HG02642 (cell line): ENCODE measurements at regions not wholly inside any gene's neighbourhood (a gene's known extent, or its start where the extent isn't known, plus 50 kb on each side); places are given as distances from the start of the nearest gene placed in this dataset.

Source experiments
- ATAC-seq: cut with Tn5 transposase; IDR thresholded peaks from one replicate; pipeline ENCODE4 v1.9.1; 2021; ENCODE audit warnings: mild to moderate bottlenecking; ENCODE audit not compliant: unreplicated experiment, poor library complexity

- no peak for ATAC-seq
Measured at GRCh38 chr4:116877069-116877468, 208.3 kb downstream of the TRAM1L1 start.

DNA sequence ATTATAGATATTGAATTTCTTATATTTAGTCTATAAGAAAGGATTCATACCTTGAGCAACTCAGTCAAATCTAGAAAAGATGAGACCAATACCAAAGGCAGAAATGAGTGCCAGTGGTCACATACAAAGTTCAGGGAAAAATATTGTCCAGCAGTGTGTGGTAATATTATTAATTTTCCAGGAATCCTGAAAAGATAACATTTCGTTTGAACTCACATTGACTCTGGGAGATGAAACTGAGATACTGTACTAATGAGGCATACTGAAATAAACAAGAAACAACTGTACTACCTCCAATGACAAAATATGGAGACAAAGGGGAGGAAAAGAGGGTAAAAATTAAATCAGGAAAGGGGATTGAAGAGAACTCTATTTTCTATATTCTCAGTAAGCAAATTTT lies 212.4 kb downstream of the TRAM1L1 start:
- no peak for ATAC-seq

DNA sequence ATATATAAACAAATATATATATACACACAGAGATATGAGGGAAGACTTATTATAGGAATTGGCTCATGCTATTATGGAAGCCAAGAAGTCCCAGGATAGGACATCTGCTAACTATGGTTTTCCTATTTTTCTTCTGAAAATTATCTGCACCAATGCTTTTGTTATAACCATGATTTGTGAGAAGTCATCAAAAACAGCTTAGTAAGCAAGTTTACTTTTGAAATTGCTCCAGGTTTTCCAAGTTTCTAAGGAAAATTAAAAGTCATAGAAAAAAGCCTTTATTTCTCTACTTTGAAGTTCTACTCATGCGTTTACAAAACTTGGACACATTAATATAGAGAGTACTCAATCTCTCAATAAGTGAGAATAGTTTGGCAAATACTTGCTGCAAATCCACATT lies 213.1 kb downstream of the TRAM1L1 start:
- no peak for ATAC-seq

- ATAC-seq = no peak
Measured at GRCh38 chr4:116870686-116871085, 214.7 kb downstream of the TRAM1L1 start.

DNA sequence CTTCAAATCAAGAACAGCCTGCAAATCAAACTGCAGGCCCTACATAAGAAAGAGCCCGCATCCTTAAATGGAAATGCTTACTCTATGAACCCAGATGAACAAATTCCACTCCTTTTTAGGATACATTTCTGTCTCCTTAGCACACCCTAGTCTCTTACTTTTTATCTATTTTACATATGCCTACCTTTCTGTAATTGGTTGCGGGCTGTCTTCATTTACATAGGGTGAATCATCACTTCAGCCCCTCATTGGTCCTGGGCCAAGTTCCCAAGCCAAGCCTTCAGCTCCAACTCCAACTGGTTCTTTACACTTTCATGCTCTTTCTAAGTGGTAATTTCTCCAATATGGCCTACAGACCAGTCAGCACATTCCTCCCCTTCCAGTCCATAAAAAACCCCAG lies 219.3 kb downstream of the TRAM1L1 start:
- no peak for ATAC-seq

GRCh38 chr4:116862592-116862991 lies 222.8 kb downstream of the TRAM1L1 start:
- ATAC-seq = no peak

DNA sequence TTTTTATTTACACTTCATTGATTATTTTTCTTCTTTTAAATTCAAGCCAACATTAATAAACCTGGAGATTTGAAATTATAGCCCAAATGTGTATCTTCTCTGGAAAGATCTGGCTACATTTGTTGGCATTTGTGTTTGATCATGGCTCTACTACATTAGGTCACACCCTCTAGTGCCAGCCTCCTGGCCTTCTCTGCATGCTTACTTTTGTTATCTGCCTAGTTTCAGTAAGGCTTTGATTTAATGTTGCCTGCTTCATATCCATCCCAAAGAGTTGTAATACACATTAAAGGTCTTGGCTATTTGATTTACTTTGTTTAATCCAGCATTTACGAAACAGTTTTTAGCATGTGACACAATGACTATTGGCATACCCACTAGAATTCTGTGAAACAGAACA lies 224.5 kb downstream of the TRAM1L1 start:
- no peak for ATAC-seq

- ATAC-seq = no peak
Measured at GRCh38 chr4:116849620-116850019, 235.8 kb downstream of the TRAM1L1 start.

DNA sequence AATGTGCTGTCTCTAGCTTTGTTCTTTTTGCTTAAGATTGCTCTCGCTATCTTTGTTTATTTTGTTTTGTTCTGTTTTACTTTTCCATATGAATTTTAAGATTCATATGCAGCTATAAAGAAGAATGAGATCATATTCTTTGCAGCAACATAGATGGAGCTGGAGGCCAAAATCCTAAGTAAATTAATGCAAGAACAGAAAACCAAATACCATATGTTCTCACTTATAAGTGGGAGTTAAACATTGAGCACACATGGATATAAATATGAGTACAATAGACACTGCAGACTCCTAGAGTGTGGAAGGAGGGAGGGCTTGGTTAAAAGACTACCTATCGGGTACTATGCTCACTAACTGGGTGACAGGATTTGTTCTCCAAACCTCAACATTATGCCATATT lies 237.8 kb downstream of the TRAM1L1 start:
- ATAC-seq = no peak

GRCh38 chr4:116839826-116840225 lies 245.6 kb downstream of the TRAM1L1 start:
- ATAC-seq = no peak

DNA sequence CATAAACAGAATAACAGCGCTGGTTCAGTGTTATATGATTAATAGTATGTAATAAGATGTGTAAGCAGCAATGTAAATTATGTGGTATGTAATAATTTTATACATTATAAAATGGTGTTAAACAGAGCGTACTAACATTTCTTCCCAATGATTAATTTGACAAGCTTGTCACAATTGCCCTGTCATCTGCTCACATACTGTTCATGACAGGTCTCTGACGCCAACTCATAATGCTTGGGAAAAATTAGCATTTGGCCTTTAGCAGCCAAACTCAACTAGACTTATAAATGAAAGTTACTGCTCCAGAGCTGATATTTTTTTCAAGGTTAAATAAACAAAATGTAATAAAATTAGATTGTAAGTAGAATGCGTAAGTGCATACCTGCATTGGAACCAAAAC lies 246.8 kb downstream of the TRAM1L1 start:
- no peak for ATAC-seq

- ATAC-seq = no peak
Measured at GRCh38 chr4:116829187-116829586, 256.2 kb downstream of the TRAM1L1 start.

DNA sequence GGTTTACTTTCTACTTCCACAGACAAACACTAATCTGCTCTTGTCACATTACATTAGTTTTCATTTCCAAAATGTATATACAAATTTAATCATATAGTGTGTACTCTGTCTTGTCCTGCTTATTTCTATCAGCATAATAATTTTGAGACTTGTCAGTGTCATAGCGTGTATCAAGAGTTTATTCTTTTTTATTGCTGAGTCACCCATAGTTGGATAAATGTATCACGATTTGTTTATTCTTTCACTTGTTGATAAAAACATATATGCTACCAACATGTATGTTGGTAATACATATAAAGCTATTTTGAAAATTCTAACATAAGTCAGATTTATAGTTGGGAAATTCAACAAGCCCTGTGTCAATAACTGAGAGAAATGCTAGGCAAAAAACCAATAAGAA lies 261.2 kb downstream of the TRAM1L1 start:
- no peak for ATAC-seq

- no peak for ATAC-seq
Measured at GRCh38 chr4:116811730-116812129, 273.6 kb downstream of the TRAM1L1 start.

DNA sequence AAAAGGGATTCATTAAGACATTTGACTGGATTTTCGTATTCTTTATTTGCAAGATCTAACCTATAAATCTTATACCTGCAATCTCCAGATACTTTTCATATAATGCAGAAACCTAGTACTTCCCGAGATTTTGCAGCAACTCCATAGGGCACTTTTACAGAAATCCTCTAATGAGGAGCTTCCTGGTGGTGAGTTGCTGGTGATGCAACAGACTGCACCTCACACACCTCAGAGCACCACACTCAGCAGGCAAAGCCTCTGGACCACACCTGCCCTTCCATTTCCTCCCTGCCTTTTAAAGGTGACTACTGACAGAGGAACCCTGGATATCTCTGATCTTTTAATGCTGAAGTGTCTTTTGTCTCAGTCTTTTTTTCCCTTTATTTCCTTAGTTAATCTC lies 289.4 kb downstream of the TRAM1L1 start:
- no peak for ATAC-seq

- ATAC-seq = no peak
Measured at GRCh38 chr4:116788723-116789122, 296.7 kb downstream of the TRAM1L1 start.

- ATAC-seq = no peak
Measured at GRCh38 chr4:116755051-116755450, 330.3 kb downstream of the TRAM1L1 start.

DNA sequence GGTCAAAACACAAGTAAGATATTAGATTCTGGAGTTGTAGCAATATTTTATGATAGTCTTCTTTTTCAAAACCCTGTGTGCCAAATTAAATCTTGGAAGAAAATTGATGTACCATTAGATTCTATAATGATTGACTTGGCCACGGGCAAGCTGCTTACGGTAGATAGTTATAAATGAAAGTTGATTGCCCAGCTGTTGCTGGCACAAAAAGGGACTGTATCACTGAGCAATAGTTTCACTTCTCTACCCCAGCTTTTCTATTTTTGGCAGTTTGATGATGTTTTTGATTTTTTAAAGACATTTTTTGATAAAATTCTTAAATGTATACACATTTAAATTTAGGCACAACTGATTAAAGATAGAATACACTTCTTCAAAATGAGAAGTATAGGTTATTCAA lies 333.3 kb downstream of the TRAM1L1 start:
- ATAC-seq = no peak

DNA sequence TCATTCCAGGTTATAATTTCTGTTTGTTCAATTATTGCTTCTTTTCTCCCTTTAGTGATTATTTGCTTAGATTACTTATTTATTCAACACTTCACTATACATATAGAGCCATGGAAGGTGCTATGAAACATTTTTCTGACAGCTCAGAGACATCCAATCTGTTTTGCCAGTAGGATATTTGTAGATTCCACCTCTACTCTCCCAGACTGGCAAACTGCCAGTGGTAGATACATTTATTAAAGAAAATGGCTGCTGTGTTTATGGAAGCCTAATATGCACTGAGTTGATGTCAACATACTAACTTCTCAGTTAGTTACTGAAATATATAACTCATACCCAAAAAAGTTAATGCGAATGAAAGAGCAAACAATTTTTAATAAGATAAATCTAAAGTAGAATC lies 348.6 kb downstream of the TRAM1L1 start:
- ATAC-seq = no peak

DNA sequence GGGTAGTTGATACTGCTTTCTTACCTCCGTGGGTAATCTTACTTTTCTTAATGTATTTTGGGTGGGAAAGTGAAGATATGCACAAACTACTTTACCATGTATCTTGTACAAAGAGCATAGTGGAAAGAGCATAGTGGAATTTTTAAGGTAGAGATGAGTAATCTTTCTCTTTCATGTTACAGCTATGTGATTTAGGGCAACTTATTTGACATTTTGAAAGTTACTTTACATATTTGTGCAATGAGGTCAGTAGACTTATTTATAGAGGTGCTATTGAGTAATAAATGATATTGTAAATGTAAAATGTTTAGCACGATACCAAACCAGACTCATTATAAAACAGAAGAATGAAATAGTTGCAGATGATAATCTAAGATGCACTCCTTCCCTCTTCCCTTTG lies 351.2 kb downstream of the TRAM1L1 start:
- no peak for ATAC-seq

DNA sequence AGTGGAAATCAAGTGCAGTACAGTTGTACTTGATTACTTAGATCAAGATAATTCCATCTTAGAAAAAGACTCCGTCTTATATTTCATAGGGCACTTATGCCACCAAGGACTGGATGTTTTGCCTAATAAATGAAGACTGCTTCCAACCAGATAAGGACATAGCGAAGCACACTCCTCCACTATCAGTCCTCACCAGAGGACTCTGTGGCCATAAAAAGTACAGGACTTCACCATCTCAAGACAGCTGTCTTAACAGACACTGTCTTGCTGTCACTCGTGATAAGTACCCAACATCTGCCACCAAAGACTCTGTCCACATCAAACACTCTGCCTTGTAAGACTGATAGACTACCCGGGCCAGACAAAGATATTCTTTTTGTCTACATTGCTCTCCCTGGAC lies 352.0 kb downstream of the TRAM1L1 start:
- ATAC-seq = no peak

DNA sequence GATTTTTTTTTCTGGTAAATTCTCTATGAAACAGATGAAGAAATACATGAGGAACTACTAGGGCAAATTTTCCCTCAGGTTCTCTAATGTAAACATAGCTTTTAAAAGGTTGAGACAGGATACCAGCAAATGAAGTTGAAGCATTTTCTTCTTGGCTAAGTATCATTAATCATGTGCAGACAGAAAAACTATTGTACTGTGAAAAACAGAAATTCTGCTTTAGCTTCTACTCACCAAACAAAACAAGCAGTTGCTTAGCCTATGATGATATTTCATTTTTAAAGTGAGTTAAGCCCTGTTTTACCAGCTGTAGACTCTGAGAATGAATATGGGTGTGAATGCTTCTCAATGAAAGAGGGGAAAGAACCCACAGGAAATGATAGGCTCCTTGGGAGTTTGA lies 358.9 kb downstream of the TRAM1L1 start:
- ATAC-seq = no peak

DNA sequence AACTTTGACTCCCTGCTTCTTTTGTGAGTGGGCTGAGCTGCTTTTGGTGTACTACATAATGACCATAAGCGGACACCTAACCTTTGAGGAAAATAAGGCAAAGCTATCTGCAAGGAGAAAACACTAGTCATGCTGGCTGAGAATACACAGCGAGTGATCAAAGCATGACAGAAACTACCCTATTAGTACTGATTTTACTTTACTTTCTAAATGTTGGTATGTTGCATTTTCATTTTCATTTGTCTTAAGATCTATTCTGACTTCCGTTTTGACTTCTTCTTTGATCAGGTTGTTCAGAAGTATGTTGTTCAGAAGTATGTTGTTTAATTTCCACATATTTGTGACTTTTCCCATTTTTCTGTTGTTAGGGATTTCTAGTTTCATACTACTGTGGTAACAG lies 361.1 kb downstream of the TRAM1L1 start:
- ATAC-seq = peak; percentile 91
